Endodermal cell (in vitro differentiated cells): ENCODE measurements at regions not wholly inside any gene's neighbourhood (a gene's known extent, or its start where the extent isn't known, plus 50 kb on each side); places are given as distances from the start of the nearest gene placed in this dataset.
A peak's percentile ranks its signal among the peaks of the same experiment; 100 is the strongest.

Experiments used
- DNase-seq: peaks from one replicate; pipeline ENCODE4 v3.0.0-alpha.2; 2017
- H3K27ac ChIP-seq: 2 replicates; pipeline ENCODE4 v1.5.1; 2013; ENCODE audit warnings: mild to moderate bottlenecking, low read depth, low read length, moderate library complexity
- H3K27me3 ChIP-seq: 2 replicates; pipeline ENCODE4 v1.6.1; 2013; ENCODE audit warnings: mild to moderate bottlenecking, low read length, moderate library complexity; ENCODE audit not compliant: insufficient read depth, control insufficient read depth, poor library complexity, severe bottlenecking
- H3K36me3 ChIP-seq: 2 replicates; pipeline ENCODE4 v1.7.0; 2013; ENCODE audit warnings: mild to moderate bottlenecking, low read length, moderate library complexity; ENCODE audit not compliant: control insufficient read depth, insufficient read depth
- H3K4me1 ChIP-seq: one replicate; pipeline ENCODE4 v1.7.0; 2013; ENCODE audit warnings: low read length; ENCODE audit not compliant: control insufficient read depth, insufficient read depth
- H3K4me3 ChIP-seq: 2 replicates; pipeline ENCODE4 v1.5.1; 2013; ENCODE audit warnings: mild to moderate bottlenecking, low read length, moderate library complexity
- H3K9ac ChIP-seq: 2 replicates; pipeline ENCODE4 v1.6.1; 2013; ENCODE audit warnings: mild to moderate bottlenecking, low read length, moderate library complexity; ENCODE audit not compliant: poor library complexity, severe bottlenecking; ENCODE audit errors: extremely low read depth
- H3K9me3 ChIP-seq: 2 replicates; pipeline ENCODE4 v1.6.1; 2013; ENCODE audit warnings: mild to moderate bottlenecking, low read length, moderate library complexity; ENCODE audit not compliant: control insufficient read depth
- H3K27ac Mint-ChIP-seq: 2 replicates; pipeline ENCODE4 v1.8.0; 2020; ENCODE audit warnings: mixed read lengths
- H3K27me3 Mint-ChIP-seq: 2 replicates; pipeline ENCODE4 v1.8.0; 2021; ENCODE audit warnings: mild to moderate bottlenecking, mixed read lengths; ENCODE audit not compliant: insufficient read depth
- H3K36me3 Mint-ChIP-seq: 2 replicates; pipeline ENCODE4 v1.8.0; 2020; ENCODE audit warnings: low read depth, mixed read lengths
- H3K4me1 Mint-ChIP-seq: 2 replicates; pipeline ENCODE4 v1.8.0; 2020; ENCODE audit warnings: mixed read lengths
- H3K4me3 Mint-ChIP-seq: 2 replicates; pipeline ENCODE4 v1.8.0; 2020; ENCODE audit warnings: mild to moderate bottlenecking, moderate library complexity, mixed read lengths
- H3K9me3 Mint-ChIP-seq: 2 replicates; pipeline ENCODE4 v1.8.0; 2020; ENCODE audit warnings: mild to moderate bottlenecking, mixed read lengths
- WGBS, 2 experiments: methylation state at CpG; one replicate each; pipeline versions ENCODE4 v1.1.5 to v1.1.7; 2013; ENCODE audit warnings: missing lambda C conversion rate in 2 of 2, mixed read lengths in 1 of 2; ENCODE audit not compliant: insufficient coverage in 1 of 2, insufficient read length in 1 of 2; 5-methylcytosine and 5-hydroxymethylcytosine counted together
- TF ChIP-seq, protein P1 (sequence below): fragments of 200-600 bp; sonication (generic); conservative IDR thresholded peaks from 2 replicates; pipeline ENCODE4 v1.5.0; 2021; ENCODE audit warnings: antibody characterized with exemption, mild to moderate bottlenecking

DNA sequence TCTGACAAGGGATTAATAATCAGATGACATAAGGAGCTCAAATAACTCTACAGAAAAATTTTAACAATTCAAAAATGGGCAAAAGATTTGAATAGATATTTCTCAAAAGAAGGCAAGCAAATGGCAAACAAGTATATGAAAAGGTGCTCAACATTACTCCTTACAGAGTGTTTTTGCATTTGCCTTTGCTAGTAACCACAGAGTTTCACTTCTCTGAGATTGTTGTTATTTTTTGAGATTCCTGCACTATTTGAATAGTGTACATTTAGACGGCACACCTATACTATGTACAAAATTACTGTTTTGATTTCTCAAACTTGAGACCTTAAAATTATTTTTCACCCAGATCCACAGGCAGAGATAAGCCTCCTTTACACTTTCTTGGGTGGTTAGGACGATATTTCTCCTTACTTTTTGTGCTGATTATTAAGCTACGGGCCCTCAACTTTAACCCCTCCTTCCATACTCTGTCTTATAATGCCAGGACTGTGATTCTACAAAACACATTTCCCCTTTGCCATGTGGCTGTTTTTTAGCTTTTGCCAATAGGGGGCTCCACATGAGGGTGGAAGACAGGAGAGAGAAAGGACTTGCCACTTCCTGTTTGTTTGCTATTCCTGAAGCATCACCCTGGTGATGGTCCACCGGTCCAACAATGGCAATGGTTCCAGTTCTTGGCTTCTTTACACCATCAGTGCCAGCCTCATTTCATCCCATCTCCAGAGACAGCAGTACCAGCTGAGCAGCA is 65.0 kb upstream of the DAP start:
- Histone ChIP-seq H3K36me3 (no peaks in the 10 kb centered on the region), H3K4me1 (no peaks in the 10 kb centered on the region), H3K27me3 (no peaks in the 10 kb centered on the region), H3K9me3 (no peaks in the 10 kb centered on the region), H3K4me3 (no peak overlapping the region), H3K27ac (no peak overlapping the region), H3K9ac (no peak overlapping the region)
- Mint-ChIP-seq H3K4me3 (no peak overlapping the region), H3K27ac (no peak overlapping the region), H3K4me1 (no peaks in the 10 kb centered on the region), H3K27me3 (peaks cover 2% of the 10 kb centered on the region), H3K9me3 (no peaks in the 10 kb centered on the region), H3K36me3 (no peaks in the 10 kb centered on the region)
- peak; percentile 68 for DNase-seq
- WGBS, 2 experiments: 90 to 96% methylated on average over 2 to 4 of the region's 4 CpGs
- TF ChIP-seq, protein P1, sequence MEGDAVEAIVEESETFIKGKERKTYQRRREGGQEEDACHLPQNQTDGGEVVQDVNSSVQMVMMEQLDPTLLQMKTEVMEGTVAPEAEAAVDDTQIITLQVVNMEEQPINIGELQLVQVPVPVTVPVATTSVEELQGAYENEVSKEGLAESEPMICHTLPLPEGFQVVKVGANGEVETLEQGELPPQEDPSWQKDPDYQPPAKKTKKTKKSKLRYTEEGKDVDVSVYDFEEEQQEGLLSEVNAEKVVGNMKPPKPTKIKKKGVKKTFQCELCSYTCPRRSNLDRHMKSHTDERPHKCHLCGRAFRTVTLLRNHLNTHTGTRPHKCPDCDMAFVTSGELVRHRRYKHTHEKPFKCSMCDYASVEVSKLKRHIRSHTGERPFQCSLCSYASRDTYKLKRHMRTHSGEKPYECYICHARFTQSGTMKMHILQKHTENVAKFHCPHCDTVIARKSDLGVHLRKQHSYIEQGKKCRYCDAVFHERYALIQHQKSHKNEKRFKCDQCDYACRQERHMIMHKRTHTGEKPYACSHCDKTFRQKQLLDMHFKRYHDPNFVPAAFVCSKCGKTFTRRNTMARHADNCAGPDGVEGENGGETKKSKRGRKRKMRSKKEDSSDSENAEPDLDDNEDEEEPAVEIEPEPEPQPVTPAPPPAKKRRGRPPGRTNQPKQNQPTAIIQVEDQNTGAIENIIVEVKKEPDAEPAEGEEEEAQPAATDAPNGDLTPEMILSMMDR: peak; percentile 59

DNA sequence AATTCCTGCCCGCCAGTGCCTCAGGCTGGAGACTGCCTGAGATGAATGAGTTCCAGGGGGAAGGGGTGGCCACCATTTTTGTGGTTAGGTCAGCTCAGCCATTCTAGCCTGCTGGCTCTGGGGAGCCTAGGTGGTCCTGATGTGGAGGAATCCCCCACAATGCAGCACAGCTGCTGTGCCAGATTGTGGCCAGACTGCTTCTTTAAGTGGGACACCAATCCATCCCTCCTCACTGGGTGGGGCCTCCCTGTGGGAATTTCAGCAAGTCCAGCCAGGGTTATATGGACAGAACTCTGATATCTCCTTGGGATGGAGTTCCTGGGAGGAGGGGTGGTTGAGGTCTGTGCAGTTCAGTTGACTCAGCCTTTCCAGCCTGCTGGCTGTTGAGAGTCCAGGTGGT is 51.2 kb upstream of the DAP start:
- Mint-ChIP-seq H3K4me3 (no peak overlapping the region), H3K9me3 (peaks cover 16% of the 10 kb centered on the region), H3K4me1 (peaks cover 23% of the 10 kb centered on the region), H3K27me3 (peaks cover 2% of the 10 kb centered on the region), H3K27ac (no peak overlapping the region), H3K36me3 (peaks cover 4% of the 10 kb centered on the region)
- Histone ChIP-seq H3K4me3 (no peak overlapping the region), H3K4me1 (peaks cover 6% of the 10 kb centered on the region), H3K27me3 (no peaks in the 10 kb centered on the region), H3K36me3 (no peaks in the 10 kb centered on the region), H3K9ac (no peak overlapping the region), H3K9me3 (peaks cover 30% of the 10 kb centered on the region), H3K27ac (no peak overlapping the region)
- WGBS, 2 experiments: 88 to 94% methylated on average over 1 of the region's 1 CpG
- TF ChIP-seq, protein P1: no peak
- no peak for DNase-seq
